A549 (cell line): ENCODE measurements at regions not wholly inside any gene's neighbourhood (a gene's known extent, or its start where the extent isn't known, plus 50 kb on each side); places are given as distances from the start of the nearest gene placed in this dataset.

Experiments used
- CEBPB ChIP-seq, 2 experiments: fragments of >200 bp in 1 of 2; sonication (Bioruptor Twin) in 1 of 2; formaldehyde crosslinking in 1 of 2; IDR thresholded peaks; 2 replicates each; pipeline ENCODE4 v1.6.1; 2012 to 2016
- EP300 ChIP-seq, 2 experiments: fragments of >200 bp; sonication (Bioruptor Twin); formaldehyde crosslinking; IDR thresholded peaks; 2 replicates in 1 of 2; 3 replicates in 1 of 2; pipeline ENCODE4 v1.6.1; 2016 to 2017
- FOSL2 ChIP-seq, 2 experiments: fragments of 450-650 bp in 1 of 2; fragments of >200 bp in 1 of 2; sonication (Bioruptor Twin) in 1 of 2; formaldehyde crosslinking; IDR thresholded peaks; 2 replicates each; pipeline versions ENCODE4 v1.5.0 to v1.6.1; 2016 to 2020; ENCODE audit warnings: mild to moderate bottlenecking in 1 of 2, moderate library complexity in 1 of 2
- FOXS1 ChIP-seq: fragments of 250-450 bp; sonication (Bioruptor Pico); IDR thresholded peaks from 2 replicates; pipeline ENCODE4 v1.5.0; 2020; ENCODE audit warnings: mild to moderate bottlenecking, moderate library complexity
- HDAC2 ChIP-seq: fragments of 200-600 bp; sonication (generic); IDR thresholded peaks from 2 replicates; pipeline ENCODE4 v1.6.1; 2016
- POLR2A ChIP-seq: IDR thresholded peaks from 2 replicates; pipeline ENCODE4 v1.6.1; 2012; ENCODE audit warnings: mild to moderate bottlenecking, low read length
- REST ChIP-seq: fragments of 200-600 bp; sonication (generic); IDR thresholded peaks from 2 replicates; pipeline ENCODE4 v1.6.1; 2016; ENCODE audit warnings: antibody characterized with exemption, mild to moderate bottlenecking, moderate library complexity
- TF ChIP-seq, protein P1 (sequence below): fragments of 450-650 bp; IDR thresholded peaks from 2 replicates; pipeline ENCODE4 v1.6.1; 2014; ENCODE audit warnings: antibody characterized with exemption
- TF ChIP-seq, protein P2 (sequence below): fragments of >200 bp; sonication (Bioruptor Twin); formaldehyde crosslinking; IDR thresholded peaks from 3 replicates; pipeline ENCODE4 v1.5.1; 2016
- TF ChIP-seq, protein P3 (sequence below): fragments of 250-450 bp; sonication (Bioruptor Pico); IDR thresholded peaks from 2 replicates; pipeline ENCODE4 v1.5.0; 2021; ENCODE audit warnings: mild to moderate bottlenecking, moderate library complexity, borderline replicate concordance

DNA sequence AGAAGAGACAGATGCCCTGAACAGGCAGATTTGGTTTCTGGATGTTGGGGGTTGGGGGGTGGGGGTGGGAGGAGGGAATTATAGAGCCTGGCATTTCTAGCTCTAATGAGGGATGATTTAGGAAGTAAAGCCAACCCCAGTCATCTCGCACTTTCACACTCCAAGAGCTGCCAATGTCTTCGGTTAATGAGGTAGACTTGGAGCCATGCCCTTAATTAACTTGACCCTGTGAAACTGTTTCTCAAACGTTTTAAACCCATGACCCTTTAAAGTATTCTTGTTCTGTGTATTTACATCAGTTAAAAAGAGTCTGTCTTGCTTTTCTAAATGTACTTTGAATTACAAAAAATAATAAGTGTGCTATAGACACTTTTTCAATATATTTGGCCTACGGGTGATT lies 466.9 kb downstream of the FAT4 start:
- TF ChIP-seq, protein P1, sequence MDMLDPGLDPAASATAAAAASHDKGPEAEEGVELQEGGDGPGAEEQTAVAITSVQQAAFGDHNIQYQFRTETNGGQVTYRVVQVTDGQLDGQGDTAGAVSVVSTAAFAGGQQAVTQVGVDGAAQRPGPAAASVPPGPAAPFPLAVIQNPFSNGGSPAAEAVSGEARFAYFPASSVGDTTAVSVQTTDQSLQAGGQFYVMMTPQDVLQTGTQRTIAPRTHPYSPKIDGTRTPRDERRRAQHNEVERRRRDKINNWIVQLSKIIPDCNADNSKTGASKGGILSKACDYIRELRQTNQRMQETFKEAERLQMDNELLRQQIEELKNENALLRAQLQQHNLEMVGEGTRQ: no peak
- TF ChIP-seq, protein P2, sequence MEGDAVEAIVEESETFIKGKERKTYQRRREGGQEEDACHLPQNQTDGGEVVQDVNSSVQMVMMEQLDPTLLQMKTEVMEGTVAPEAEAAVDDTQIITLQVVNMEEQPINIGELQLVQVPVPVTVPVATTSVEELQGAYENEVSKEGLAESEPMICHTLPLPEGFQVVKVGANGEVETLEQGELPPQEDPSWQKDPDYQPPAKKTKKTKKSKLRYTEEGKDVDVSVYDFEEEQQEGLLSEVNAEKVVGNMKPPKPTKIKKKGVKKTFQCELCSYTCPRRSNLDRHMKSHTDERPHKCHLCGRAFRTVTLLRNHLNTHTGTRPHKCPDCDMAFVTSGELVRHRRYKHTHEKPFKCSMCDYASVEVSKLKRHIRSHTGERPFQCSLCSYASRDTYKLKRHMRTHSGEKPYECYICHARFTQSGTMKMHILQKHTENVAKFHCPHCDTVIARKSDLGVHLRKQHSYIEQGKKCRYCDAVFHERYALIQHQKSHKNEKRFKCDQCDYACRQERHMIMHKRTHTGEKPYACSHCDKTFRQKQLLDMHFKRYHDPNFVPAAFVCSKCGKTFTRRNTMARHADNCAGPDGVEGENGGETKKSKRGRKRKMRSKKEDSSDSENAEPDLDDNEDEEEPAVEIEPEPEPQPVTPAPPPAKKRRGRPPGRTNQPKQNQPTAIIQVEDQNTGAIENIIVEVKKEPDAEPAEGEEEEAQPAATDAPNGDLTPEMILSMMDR: no peak
- no peak for TF ChIP-seq POLR2A
- TF ChIP-seq FOSL2 (IDR thresholded peaks at IDR 0.05): no peak
- TF ChIP-seq FOSL2 (CRISPR knock-in tag; IDR thresholded peaks at IDR 0.05): no peak
- TF ChIP-seq, protein P3, sequence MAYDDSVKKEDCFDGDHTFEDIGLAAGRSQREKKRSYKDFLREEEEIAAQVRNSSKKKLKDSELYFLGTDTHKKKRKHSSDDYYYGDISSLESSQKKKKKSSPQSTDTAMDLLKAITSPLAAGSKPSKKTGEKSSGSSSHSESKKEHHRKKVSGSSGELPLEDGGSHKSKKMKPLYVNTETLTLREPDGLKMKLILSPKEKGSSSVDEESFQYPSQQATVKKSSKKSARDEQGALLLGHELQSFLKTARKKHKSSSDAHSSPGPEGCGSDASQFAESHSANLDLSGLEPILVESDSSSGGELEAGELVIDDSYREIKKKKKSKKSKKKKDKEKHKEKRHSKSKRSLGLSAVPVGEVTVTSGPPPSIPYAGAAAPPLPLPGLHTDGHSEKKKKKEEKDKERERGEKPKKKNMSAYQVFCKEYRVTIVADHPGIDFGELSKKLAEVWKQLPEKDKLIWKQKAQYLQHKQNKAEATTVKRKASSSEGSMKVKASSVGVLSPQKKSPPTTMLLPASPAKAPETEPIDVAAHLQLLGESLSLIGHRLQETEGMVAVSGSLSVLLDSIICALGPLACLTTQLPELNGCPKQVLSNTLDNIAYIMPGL: no peak
- TF ChIP-seq EP300 (IDR thresholded peaks at IDR 0.05): no peak
- no peak for TF ChIP-seq HDAC2
- TF ChIP-seq CEBPB (IDR thresholded peaks at IDR 0.05): no peak
- TF ChIP-seq FOXS1 (CRISPR knock-in tag): no peak
- TF ChIP-seq REST: no peak
